ENCODE measurements at regions not wholly inside any gene's neighbourhood (a gene's known extent, or its start where the extent isn't known, plus 50 kb on each side); places are given as distances from the start of the nearest gene placed in this dataset.
A peak's percentile ranks its signal among the peaks of the same experiment; 100 is the strongest.

DNA sequence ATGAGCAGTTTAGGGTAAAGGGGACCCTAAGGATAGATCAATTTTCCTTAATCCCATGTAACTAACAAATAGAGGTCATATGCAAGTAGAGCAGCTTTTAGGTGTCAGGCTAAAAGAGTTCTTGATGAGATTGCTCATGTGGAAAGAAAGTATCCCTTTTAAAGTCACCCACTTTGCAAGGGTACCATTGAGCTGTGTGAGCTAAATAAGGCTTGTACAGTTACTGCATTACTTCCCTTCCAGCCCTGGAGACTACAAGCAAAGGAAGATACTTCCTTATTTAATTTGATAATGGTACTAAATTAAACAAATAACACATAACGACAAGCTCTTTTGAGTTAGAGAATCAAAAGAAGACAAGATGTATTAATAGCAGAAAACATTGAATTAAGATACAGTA, 191.7 kb downstream of the TMX1 start (continued):
- TF ChIP-seq ZNF664 (tag by site-specific recombination; IDR thresholded peaks at IDR 0.05) (no peak), ZNF449 (tag by site-specific recombination; IDR thresholded peaks at IDR 0.05) (no peak), ZNF184 (tag by site-specific recombination; IDR thresholded peaks at IDR 0.05) (no peak), ZNF600 (tag by site-specific recombination; IDR thresholded peaks at IDR 0.05) (no peak), MZF1 (tag by site-specific recombination; IDR thresholded peaks at IDR 0.05; ENCODE audit: borderline replicate concordance) (no peak), ZNF548 (tag by site-specific recombination; IDR thresholded peaks at IDR 0.05) (no peak), ZBTB17 (tag by site-specific recombination; IDR thresholded peaks at IDR 0.05) (no peak), ZNF16 (tag by site-specific recombination; IDR thresholded peaks at IDR 0.05; ENCODE audit: low read depth) (no peak), ZNF335 (tag by site-specific recombination; conservative IDR thresholded peaks at IDR 0.05) (no peak)
- TF ChIP-seq, protein P1, sequence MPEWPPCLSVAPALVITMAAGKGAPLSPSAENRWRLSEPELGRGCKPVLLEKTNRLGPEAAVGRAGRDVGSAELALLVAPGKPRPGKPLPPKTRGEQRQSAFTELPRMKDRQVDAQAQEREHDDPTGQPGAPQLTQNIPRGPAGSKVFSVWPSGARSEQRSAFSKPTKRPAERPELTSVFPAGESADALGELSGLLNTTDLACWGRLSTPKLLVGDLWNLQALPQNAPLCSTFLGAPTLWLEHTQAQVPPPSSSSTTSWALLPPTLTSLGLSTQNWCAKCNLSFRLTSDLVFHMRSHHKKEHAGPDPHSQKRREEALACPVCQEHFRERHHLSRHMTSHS (tag by site-specific recombination; IDR thresholded peaks at IDR 0.05): no peak

- H3K27ac ChIP-seq (ENCODE audit: extremely low read depth, low read depth, low read length): no peak overlapping the region
- POLR2A ChIA-PET: no interaction called here
- no peaks in the 10 kb centered on the region for H3K9me3 ChIP-seq (ENCODE audit: control insufficient read depth, insufficient read depth, low read depth, low read length)
- TF ChIP-seq ZBTB7A (tag by site-specific recombination; IDR thresholded peaks at IDR 0.05; ENCODE audit: low read depth) (no peak), ZNF501 (tag by site-specific recombination; IDR thresholded peaks at IDR 0.05) (no peak), SCRT2 (tag by site-specific recombination; IDR thresholded peaks at IDR 0.05) (no peak)
- H3K4me3 ChIP-seq (ENCODE audit: low read depth, low read length): no peak overlapping the region
- no peaks in the 10 kb centered on the region for H3K36me3 ChIP-seq (ENCODE audit: control insufficient read depth in 2 of 2, insufficient read depth in 1 of 2, low read length in 2 of 2)
- no peaks in the 10 kb centered on the region for H3K4me1 ChIP-seq (ENCODE audit: control insufficient read depth, insufficient read depth, low read length)
- CTCF ChIA-PET: no interaction called here
These were observed 192.4 kb downstream of the TMX1 start for GRCh38 chr14:51432302-51432948.

GRCh38 chr14:51436630-51437029, 196.6 kb downstream of the TMX1 start:
- ChIA-PET CTCF (no interaction called here), POLR2A (no interaction called here)

More at GRCh38 chr14:51436630-51437029, 196.6 kb downstream of the TMX1 start:
- no peak overlapping the region for H3K27ac ChIP-seq (ENCODE audit: extremely low read depth, low read depth, low read length)
- no peaks in the 10 kb centered on the region for H3K4me1 ChIP-seq (ENCODE audit: control insufficient read depth, insufficient read depth, low read length)
- TF ChIP-seq ZSCAN30 (tag by site-specific recombination; IDR thresholded peaks at IDR 0.05): no peak
- no peak for TF ChIP-seq KLF10 (tag by site-specific recombination; IDR thresholded peaks at IDR 0.05)
- TF ChIP-seq KLF8 (tag by site-specific recombination; IDR thresholded peaks at IDR 0.05): no peak
- TF ChIP-seq HOXA7 (CRISPR knock-in tag; IDR thresholded peaks at IDR 0.05; ENCODE audit: borderline replicate concordance): no peak
- TF ChIP-seq ZNF513 (tag by site-specific recombination; IDR thresholded peaks at IDR 0.05): peak; percentile 97
- no peak for TF ChIP-seq SCRT1 (tag by site-specific recombination; IDR thresholded peaks at IDR 0.05; ENCODE audit: borderline replicate concordance)
- H3K9me3 ChIP-seq (ENCODE audit: control insufficient read depth, insufficient read depth, low read depth, low read length): no peaks in the 10 kb centered on the region
- no peaks in the 10 kb centered on the region for H3K36me3 ChIP-seq (ENCODE audit: control insufficient read depth in 2 of 2, insufficient read depth in 1 of 2, low read length in 2 of 2)
- no peak overlapping the region for H3K4me3 ChIP-seq (ENCODE audit: low read depth, low read length)
